ENCODE measurements at regions not wholly inside any gene's neighbourhood (a gene's known extent, or its start where the extent isn't known, plus 50 kb on each side); places are given as distances from the start of the nearest gene placed in this dataset.
A peak's percentile ranks its signal among the peaks of the same experiment; 100 is the strongest.

DNA sequence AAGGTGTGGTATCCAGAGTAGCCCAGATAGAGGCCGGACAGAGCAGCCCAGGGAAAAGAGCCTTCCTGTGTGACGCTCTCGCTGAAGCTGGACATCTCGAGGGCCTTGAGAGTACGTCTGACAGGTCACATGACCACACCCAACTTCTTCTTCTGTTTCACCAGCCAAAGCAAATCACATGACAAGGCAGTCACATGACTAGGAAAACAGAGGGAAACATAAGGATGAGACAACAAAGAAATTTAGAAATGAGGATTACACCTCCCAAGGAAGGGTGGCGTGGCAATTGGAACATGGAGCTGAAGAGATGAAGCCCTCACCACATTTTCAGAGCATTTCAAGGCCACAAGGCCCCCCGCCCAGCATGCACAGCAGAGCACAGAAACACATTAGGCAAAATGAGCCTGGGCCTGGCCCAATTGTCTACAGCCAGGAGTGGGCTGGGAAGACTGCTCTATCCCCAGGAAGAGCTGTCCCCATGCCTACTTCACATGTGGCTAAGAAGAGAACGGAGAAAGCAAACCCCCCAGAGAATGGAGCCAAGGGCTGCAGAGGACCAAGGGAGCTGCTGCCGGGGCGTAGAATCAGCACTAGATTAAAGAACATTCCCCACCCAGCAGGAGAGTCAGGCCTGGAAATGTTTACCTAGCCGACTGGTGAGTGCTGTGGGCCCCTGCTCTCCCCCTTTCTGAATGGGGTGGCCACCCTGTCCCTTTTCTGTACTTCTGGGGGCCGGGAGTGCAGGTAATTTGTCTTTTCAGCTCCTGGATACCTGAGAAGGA, 305.1 kb downstream of the NPHP4 start (continued):
- TF ChIP-seq NFYB (IDR thresholded peaks at IDR 0.05; ENCODE audit: insufficient read depth, low read depth, low read length) (no peak), NFIC (IDR thresholded peaks at IDR 0.05; ENCODE audit: low read depth, low read length) (no peak), FOS (IDR thresholded peaks at IDR 0.05; ENCODE audit: borderline replicate concordance, extremely low read depth, insufficient read length) (no peak), SIX5 (IDR thresholded peaks at IDR 0.05; ENCODE audit: low read depth, low read length, severe bottlenecking) (no peak)
- TF ChIP-seq, protein P1, sequence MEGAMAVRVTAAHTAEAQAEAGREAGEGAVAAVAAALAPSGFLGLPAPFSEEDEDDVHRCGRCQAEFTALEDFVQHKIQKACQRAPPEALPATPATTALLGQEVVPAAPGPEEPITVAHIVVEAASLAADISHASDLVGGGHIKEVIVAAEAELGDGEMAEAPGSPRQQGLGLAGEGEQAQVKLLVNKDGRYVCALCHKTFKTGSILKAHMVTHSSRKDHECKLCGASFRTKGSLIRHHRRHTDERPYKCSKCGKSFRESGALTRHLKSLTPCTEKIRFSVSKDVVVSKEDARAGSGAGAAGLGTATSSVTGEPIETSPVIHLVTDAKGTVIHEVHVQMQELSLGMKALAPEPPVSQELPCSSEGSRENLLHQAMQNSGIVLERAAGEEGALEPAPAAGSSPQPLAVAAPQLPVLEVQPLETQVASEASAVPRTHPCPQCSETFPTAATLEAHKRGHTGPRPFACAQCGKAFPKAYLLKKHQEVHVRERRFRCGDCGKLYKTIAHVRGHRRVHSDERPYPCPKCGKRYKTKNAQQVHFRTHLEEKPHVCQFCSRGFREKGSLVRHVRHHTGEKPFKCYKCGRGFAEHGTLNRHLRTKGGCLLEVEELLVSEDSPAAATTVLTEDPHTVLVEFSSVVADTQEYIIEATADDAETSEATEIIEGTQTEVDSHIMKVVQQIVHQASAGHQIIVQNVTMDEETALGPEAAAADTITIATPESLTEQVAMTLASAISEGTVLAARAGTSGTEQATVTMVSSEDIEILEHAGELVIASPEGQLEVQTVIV (IDR thresholded peaks at IDR 0.05; ENCODE audit: borderline replicate concordance, partially characterized antibody): no peak

DNA sequence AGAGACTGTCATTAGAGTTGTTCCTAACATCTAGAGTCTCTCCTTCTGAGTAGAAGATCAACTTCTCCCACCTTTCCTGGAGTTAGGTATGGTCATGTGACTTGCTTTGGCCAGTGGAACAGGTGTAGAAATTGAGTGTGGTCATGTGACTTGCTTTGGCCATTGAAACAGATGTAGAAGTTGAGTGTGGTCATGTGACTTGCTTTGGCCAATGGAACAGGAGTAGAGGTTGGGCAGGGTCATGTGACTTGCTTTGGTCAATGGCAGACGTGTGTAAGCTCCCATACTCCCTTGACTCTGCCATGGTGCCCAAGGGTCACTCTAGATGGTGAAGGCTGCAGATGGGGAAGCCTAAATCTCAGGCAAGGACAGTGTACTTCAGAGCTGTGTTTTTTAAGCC, 306.0 kb downstream of the NPHP4 start:
- RAD21 ChIA-PET (ENCODE audit: unreplicated experiment): no interaction called here
- SMC1A ChIA-PET (ENCODE audit: uncharacterized antibody, unreplicated experiment): no interaction called here
- WGBS (ENCODE audit: insufficient coverage, insufficient replicate concordance, low lambda C conversion rate, missing lambda C conversion rate): 0% methylated on average over 1 of the region's 1 CpG
- no peak overlapping the region for H2AFZ ChIP-seq (ENCODE audit: control insufficient read depth, low read depth, low read length)
- DNase-seq (ENCODE audit: low read depth, low spot score): peak; percentile 1
- intact Hi-C loops (cut with micrococcal nuclease; ENCODE audit: unreplicated experiment) (no loop called here), in situ Hi-C loops (cut with MboI) (loop anchor here (10.0 kb wide), 1 partner anchor 921 kb away; no protein-coding TSS in a partner anchor)
- no peaks in the 10 kb centered on the region; the same call in 2 of the 3 replicates for H3K9me3 ChIP-seq (replicated peaks; ENCODE audit: control insufficient read depth, insufficient read depth, low read length)
- BruUV-seq (replicated peaks): no TSS peak
- no peaks in the 10 kb centered on the region for H3K79me2 ChIP-seq (ENCODE audit: control insufficient read depth, insufficient read depth, low read length)
- no peaks in the 10 kb centered on the region for H4K20me1 ChIP-seq (ENCODE audit: control insufficient read depth, insufficient read depth)
- no peak for ATAC-seq
- H3K9ac ChIP-seq (ENCODE audit: control insufficient read depth, insufficient read depth, low read length): no peak overlapping the region
- FAIRE-seq: no peak
- H3K36me3 ChIP-seq (ENCODE audit: control insufficient read depth in 2 of 2, insufficient read depth in 2 of 2, low read length in 1 of 2): no peaks in the 10 kb centered on the region
- no peak overlapping the region for H3K4me2 ChIP-seq (ENCODE audit: control insufficient read depth, insufficient read depth)
- TF ChIP-seq RAD51 (IDR thresholded peaks at IDR 0.05): peak; percentile 60; the same call in 1 of the 2 replicates
- no peak for TF ChIP-seq ZNF217 (IDR thresholded peaks at IDR 0.05)
- TF ChIP-seq, protein P2, sequence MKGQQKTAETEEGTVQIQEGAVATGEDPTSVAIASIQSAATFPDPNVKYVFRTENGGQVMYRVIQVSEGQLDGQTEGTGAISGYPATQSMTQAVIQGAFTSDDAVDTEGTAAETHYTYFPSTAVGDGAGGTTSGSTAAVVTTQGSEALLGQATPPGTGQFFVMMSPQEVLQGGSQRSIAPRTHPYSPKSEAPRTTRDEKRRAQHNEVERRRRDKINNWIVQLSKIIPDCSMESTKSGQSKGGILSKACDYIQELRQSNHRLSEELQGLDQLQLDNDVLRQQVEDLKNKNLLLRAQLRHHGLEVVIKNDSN (IDR thresholded peaks at IDR 0.05; ENCODE audit: borderline replicate concordance, extremely low read length, insufficient read depth, low read depth, low read length): peak; percentile 5
- H3K27ac ChIP-seq (ENCODE audit: control insufficient read depth, insufficient read depth): no peak overlapping the region
- no peaks in the 10 kb centered on the region for H3K4me1 ChIP-seq (ENCODE audit: control insufficient read depth, insufficient read depth, low read length)
- POLR2A ChIA-PET: no interaction called here
- CTCF ChIA-PET: no interaction called here
- no peak overlapping the region for H3K4me3 ChIP-seq
- H3K27me3 ChIP-seq (replicated peaks in 1 of 2; ENCODE audit: control insufficient read depth in 2 of 2, insufficient read depth in 2 of 2, low read length in 1 of 2): no peaks in the 10 kb centered on the region
